NCI-H2196 (cell line): ENCODE measurements at regions not wholly inside any gene's neighbourhood (a gene's known extent, or its start where the extent isn't known, plus 50 kb on each side); places are given as distances from the start of the nearest gene placed in this dataset.

Source experiments
- DNase-seq: peaks from one replicate; lab custom pipeline; 2025; ENCODE audit not compliant: unreplicated experiment; lab: John Stamatoyannopoulos, UW

DNA sequence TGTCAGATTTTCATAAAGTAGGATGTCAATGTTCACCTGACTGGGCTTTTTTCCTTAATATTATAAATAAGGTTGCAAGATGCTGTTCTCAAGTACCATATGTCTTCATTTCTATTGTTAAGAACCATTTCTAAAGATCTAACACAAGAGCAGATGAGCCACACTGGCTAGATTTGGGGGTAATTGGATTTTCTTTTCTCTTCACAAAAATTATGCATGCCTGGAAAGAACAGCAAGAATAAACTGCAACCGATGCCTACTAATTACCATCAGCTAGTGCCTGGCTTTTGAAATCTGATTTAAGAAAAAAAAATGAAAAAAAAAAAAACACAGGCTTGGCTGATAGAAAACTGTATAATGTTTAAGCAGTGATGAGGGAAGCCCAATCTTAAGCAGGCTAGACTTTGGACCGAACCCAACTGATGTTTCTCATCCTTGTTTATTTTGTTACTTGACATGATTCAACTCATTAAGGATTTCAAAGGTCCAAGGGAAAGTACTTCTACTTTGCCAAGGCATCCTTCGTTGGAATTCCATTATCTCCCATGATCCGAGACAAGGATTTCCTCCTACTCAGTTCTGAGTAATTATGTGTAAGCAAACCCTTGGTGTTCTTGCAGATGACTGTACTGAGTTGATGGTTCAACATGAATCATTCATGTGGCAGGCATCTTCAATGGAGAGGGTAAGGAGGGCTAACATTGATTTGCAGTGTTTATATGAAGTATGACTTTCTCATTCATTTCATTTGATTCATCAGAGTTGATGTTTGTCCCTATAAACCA lies 300.5 kb downstream of the SPRY2 start:
- DNase-seq: no peak

DNA sequence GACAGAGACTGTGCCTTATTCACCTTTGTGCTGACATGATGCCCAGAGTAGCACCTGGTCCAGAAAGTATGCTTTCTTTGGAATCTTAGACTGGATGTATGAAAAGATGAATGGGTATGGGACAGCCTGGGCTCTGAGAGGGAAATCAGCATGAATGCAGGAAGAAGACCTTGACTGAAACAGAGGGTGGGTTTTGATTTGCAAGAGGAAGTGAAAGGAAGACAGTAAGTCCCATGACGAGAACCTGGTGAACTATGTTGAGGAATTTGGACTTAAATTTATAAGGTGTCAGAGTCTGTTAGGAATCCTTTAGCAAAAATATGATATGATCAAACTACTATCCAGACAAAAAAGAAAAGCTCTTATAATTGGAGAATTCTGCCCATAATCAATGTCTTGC lies 301.9 kb downstream of the SPRY2 start:
- DNase-seq: no peak

DNA sequence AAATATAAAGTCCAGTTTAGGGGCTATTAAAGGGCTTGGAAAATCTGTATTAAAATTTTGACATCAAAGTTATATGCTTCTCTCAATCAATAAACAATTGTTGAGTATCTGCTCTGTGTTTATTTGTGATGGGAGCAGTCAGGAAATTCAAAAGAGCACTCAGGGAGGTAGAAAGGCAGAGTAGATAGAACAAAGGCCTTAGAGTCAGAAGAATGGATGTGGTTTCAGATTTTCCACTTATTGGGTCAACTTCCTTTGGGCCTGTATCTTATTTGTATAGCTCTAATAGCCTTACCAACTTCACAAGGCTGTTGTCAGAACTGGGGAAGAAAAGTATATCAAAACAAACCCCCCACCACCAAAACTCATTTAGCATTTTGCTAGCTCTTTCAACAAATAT lies 302.6 kb downstream of the SPRY2 start:
- DNase-seq: no peak

DNA sequence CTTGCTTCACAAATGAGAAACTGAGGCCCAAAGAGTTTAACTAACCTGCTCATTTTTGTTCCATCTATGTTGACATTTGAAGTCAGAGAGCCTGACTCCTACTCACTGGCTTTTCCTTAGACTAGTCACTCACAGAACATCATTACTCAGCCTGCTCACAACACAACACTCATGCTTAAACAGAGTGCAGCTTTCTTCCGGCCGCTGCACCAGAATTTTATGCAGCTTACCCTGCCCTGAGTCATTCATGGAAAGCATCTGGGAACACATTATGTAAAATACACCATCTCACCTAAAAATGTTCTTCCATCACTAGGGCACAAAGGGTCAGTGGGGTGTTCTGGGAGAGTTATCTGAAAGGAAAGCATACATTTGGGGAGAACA lies 303.4 kb downstream of the SPRY2 start:
- DNase-seq: no peak

DNA sequence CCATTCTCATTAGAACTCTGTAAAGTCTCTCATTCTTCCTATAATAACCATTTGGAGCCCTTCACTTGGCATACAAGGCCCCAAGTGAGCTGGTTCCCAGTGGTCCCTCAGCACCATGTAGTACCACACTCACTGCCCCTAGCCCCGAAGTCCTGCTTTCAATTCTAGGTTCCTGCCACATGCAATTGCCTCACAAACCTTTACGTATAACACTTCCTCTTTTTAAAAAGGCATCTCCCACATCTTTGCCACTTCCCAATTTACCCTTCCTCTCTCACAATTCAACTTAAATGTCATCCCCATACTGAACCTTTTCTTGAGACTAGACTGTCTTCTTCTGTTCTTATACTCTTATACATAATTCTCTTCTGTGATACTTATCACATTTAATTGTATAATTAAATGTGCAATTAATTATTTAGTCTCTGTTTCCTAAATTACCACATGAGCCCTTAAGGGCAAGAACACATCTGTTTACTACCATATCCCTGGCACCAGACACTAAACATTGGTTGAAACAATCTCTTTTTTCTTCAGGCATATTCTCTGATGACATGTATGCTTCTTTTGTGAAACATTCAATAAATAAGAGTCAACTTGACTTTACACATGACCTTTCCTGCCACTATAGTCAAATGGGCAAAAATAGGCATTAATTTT lies 304.0 kb downstream of the SPRY2 start:
- no peak for DNase-seq

DNA sequence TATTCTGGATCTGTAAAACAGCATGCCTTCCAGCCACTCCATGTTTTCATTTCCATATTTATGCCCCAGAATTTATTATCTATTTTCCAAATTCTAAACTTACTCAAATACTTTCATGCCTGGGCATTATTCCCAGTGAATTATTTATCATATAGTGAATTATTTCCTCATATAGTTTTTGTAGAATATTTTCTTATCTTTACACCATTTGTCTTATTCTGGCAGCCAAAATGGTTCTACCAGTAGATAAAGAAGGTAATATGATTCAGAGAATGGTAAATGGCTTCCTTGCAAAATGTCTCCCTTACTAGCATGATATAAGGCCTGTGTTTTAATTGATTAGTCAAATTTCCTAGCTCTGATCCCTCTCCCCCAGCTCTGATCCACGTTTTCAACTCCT lies 305.8 kb downstream of the SPRY2 start:
- DNase-seq: no peak

DNA sequence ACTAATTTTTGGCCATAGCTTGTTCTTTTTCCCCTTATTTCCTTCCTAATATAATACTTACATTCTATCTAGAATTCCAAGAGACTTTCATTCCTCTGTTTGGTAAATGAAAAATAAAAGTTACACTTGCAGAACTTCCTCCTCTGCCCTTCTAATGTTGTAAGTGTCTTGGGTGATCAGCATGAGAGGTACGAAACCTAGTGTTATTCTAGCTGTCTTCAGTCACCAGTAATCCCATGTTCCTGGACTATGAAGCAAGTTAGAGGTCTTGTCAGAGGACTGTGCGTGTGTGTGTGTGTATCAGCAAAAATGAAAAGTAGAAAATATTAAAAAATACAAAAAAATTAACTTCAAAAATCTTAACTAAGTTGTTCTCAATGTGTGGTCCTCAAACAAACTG lies 307.0 kb downstream of the SPRY2 start:
- no peak for DNase-seq

DNA sequence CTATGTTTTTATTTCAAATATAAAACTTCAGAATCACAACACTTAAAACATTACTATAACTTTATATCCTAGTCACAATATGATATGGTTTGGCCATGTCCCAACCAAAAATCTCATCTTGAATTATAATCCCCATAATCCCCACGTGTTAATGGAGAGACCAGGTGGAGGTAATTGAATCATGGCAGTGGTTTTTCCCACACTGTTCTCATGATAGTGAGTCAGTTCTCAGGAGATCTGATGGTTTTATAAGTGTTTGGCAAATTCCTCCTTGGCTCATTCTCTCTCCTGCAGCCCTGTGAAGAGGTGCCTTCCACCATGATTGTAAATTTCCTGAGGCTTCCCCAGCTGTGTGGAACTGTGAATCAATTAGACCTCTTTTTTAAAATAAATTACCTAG lies 307.6 kb downstream of the SPRY2 start:
- DNase-seq: no peak

DNA sequence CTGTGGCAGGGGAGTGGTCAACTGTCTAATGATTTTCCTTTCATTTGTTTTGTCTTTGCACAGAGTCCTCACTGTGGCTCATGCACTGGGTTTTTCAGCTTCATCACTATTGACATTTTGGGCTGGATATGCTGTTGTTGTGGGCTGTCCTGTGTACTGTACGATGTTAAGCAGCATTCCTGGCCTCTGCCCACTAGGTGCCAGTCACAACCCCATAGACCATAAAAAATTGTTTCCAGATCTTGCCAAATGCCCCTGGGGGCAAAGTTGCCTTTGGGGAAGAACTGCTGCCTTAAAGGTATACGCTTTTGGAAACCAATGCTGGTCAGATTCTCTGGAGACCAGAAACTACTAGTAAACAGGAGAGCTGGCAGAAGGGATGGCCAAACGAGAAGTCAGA lies 310.4 kb downstream of the SPRY2 start:
- peak; percentile 3 for DNase-seq

DNA sequence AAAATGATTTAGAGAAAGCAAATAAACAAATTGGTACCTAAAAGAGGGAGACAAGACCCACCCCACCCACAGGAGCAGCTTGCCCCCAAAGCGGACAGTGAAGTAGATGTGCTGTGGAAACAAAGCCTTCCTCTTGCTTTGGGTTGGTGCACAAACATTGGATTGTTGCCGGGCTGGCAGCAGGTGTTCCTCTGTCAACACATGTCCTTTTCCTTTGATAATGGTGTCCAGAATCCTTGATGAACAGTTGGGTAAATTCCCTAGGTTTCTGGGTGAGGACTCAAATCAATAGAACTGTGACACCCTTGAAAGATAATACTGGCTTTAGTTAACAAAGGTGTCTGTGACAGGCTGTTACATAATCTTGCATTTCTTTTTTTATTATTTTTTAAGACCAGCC lies 311.8 kb downstream of the SPRY2 start:
- DNase-seq: peak; percentile 19

DNA sequence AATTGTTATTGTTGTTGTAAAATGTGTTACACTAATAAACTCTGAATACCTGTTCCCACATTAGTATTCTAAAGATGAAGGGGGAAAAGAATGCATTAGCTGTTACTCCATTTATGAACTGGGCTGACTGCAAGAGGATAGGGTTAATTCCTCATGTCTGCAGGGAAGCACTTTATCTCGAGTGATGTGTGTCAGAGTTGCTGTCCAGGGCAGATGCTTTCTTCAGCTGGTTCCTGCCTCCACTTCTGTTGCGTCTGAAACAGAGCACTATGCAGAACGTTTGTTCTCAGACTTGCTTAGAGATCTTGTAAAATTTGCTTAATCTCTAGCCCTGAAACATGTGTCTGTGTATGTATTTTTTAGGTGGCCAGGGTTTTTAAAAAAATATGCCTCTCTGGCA lies 318.8 kb downstream of the SPRY2 start:
- DNase-seq: no peak

DNA sequence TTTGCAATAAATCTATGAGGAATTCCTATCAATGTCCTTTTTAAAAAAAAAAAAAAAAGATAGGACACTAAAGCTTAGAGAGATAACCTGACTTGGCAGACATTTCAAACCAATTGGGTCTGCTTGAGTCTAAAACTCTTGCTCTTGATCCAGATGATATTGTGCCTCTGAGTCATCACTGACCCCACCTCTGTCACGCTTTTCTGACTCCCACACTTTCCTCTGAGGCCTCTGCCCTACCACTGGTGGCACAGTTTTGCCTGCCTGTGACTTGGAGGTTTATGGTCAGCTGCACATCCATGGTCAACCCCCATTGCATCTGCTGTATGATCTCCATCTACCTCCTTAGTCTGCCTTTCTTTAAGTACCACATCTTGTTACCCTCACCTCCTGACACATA lies 328.7 kb downstream of the SPRY2 start:
- DNase-seq: no peak

DNA sequence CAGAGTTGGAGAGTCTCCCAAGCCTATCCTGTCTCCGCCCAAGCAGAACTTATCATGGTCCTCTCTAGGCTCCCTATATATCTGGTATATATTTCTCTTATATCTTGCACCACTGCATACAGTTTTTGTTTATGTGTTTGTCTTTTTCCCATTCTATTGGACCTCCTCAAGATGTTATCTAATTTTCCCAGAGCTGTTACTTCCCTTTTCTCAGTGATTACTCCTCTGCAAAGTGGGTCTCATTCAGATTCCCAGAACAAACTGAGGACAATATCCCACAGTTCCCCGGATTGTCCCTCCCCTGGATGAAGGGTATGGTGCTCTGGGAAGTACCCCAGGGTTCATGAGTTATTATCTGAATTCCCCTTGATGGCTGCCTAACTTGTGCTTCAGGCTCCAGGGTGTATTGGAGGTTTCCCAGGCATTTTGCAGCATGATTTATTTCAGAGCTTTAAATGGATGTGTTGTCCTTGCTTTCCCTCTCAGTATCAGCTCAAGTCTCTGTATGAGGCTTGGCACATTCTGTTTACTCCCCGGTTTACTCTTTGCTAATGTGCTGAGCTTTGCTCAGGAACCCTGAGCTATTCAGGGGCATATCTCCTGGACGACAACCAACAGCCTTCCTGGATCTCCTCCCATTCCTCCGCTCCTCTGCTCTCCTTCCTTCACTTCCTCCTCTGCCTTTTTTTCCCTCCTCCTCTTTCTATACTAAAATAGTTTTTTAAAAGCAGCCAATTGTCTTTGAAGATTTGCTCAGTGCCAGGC lies 329.3 kb downstream of the SPRY2 start:
- no peak for DNase-seq

DNA sequence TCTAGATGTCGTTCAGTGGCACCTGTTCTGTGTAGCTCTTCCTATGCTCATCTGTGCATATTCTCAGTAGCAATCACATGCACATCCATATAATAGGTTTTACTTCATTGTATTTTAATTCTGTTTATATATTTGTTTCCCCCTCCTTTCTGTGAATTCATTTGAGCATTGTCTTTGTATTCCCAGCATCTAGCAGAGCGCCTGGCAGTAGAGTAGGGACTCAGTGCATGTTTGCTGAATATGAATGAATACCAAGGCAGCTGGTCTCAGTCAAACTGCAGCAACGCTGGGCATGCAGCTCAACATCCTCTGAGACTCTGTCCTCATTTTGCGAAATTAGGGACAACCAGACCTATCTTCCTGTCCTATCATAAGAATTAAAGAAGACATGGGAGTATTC lies 330.1 kb downstream of the SPRY2 start:
- no peak for DNase-seq

DNA sequence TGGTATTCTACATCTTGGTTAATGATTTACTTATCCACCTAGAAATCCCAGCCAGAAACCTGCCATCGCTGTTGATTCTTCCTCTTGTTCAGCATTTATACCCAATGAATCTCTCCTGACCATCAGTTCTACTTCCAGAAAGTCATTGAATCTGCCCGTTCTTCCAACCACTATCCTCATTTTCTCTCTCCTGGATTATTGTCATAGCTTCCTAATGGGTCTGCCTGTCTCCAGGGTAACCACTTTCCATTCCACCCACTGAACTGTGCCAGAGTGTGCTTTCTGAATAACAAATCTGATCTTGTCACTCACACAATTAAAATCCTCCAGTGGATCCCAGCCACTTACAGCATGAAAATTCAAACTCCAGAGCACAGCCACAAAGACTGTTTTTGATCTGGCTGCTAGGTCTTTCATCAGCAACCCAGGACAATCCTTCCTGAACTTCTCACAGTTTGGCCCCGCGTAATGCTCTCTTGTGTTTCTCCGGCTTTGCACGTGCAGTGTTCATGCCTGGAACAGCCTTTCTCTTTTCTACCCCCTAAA lies 330.6 kb downstream of the SPRY2 start:
- no peak for DNase-seq

DNA sequence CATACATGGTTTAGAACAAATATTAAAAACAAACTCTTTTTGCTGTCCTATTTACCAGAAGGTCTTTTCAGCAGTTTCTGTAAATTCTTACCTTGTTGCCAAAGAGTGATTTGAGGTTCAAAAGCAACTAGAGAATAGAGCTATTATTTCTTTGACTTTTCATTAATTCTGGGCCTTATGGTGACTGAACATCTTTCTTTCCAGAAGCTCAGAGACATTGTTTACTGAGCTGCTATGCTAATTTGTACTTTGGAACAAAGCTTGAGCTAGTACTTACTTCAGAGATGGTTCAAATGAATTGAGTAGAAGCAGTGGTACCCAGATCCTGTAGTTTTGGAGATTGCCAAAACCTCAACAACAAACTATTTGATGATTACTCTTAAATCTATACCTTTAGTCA lies 331.2 kb downstream of the SPRY2 start:
- no peak for DNase-seq

DNA sequence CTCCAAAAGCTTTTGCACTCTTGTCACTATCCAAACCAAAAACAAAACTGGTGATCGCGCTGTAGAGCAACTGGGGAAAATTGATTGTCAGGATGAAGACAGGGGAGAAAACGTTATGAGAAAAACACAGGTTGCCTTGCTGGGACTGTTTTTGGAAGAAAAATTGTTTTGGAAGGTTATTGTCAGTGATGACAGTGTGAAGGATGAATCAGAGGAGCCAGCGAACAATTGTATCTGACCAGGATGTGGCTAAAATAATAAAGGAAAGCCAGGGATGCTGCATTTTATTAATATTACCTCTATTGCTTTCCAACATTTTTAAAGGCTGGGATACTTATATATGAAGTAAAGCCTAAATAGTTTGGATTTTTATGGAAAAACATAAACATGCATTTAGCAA lies 334.0 kb downstream of the SPRY2 start:
- no peak for DNase-seq

DNA sequence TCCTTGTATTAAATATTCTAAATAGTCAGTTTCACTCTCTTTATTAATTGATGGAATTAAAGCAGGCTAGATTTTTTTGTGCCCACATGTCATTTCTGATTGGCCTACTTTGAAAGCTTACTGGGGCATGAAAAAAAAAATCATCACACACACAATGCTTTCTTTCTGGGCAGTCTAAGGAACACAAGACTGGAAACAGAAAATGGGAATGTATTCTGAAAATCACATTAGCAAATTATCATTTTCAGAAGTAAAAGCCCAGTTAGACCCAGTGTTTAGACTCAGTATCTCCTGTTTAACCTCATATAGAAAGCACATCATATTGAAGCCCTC lies 339.4 kb downstream of the SPRY2 start:
- DNase-seq: no peak

DNA sequence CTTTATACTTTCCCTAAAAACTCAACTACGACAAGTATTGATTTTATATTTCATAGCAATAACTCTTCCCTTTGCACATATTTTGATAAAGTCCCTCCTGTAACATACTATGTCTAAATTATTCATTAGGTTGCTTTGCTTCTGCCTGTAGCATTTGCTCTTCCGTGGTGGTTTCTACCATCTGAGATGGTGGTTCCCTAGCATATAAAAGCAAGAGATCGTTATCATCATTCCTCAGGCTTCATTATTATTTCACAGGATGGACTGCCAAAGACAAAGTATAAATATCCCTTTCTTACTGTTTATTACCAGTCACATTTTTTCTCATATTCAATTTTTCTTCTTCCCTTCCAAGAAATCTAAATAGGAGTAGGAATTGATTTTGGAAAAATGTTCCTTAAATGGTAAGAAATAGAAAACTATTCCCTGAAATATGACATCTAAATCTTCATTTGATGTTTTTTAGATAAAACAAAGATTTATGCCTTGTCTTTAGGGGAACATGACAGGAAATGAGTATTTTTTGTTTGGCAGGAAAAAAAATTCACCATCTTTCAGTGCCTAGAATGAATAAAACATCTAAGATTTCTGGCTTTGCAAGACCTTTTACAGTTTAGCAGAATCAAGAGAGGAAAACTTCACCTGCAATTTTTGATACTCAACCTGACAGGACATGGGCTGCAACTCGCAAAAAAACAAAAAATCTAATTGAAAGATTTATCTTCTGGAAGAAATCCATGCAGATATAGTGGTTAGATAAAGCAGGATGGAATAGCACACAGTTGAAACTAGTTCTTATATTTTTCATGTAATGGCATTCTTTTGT lies 340.0 kb downstream of the SPRY2 start:
- no peak for DNase-seq

DNA sequence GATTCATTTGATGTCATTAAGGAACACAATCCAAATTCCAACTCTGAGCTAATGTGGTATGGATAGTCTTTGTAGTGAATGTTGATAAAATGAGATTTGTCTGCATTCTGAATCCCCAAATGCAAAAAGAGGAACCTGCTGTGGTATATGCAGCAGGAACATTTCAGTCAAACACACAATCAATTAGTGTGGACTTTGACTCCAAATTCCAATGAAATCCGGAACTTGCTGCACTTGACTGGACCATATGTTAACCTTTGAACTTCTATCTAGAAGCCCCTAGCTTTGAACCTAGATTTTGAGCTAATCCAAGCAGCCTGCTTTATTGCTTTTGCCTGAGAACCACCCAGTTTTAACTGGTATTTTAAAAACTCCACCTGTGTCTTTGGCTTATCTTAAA lies 341.3 kb downstream of the SPRY2 start:
- no peak for DNase-seq

DNA sequence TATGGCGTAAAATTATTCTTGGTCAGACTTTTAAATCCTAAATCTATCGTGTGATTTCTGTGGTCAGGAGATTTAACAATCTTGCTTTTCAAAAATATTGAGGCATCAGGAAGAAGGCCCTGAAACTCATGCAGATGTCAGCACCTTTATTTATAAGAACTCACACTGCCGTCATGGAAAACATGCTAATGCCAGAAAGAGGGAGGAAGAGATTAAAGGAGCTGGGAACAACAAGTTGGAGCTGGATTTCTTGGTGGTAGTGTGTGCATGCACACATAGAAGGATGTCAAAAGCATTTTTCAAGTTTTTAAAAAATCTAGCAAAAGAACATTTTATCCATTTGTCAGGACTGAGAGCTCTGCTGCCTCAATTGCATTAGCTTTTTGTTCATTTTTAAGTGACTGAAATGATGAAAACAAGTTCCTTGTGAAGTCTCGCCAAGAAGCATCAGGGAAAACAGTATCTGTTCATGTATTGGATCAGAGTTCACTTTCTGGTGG lies 342.5 kb downstream of the SPRY2 start:
- no peak for DNase-seq
